Activated CD4-positive, alpha-beta T cell treated with anti-CD3 and anti-CD28 coated beads for 4 hours (primary cell): ENCODE measurements at regions not wholly inside any gene's neighbourhood (a gene's known extent, or its start where the extent isn't known, plus 50 kb on each side); places are given as distances from the start of the nearest gene placed in this dataset.
"Not testable (repeated sequence)": the region's sequence is repeated elsewhere in the genome, so short reads cannot be mapped to it uniquely, and the experiment has no call there.

Experiments used
- DNase-seq, 2 donors: peaks; one replicate each; pipeline ENCODE4 v3.0.0-alpha.2; 2020

- DNase-seq: not testable (repeated sequence)
These were observed 55.3 kb downstream of the BBS10 start for GRCh38 chr12:76292891-76293290.

GRCh38 chr12:76292305-76292704 lies 55.9 kb downstream of the BBS10 start:
- not testable (repeated sequence) for DNase-seq

GRCh38 chr12:76290963-76291859 lies 57.0 kb downstream of the BBS10 start:
- DNase-seq: no peak

GRCh38 chr12:76288218-76288617 lies 60.0 kb downstream of the BBS10 start:
- no peak for DNase-seq

GRCh38 chr12:76284816-76285750 lies 63.1 kb downstream of the BBS10 start:
- DNase-seq: no peak

GRCh38 chr12:76282744-76283143 lies 65.5 kb downstream of the BBS10 start:
- no peak for DNase-seq

- no peak for DNase-seq
These were observed 70.7 kb downstream of the BBS10 start for GRCh38 chr12:76277480-76277879.

GRCh38 chr12:76276499-76277151 lies 71.6 kb downstream of the BBS10 start:
- DNase-seq: no peak

GRCh38 chr12:76275511-76276093 lies 72.6 kb downstream of the BBS10 start:
- no peak for DNase-seq

GRCh38 chr12:76274420-76275083 lies 73.7 kb downstream of the BBS10 start:
- DNase-seq: no peak

- no peak for DNase-seq
These were observed 75.9 kb downstream of the BBS10 start for GRCh38 chr12:76272287-76272686.

- no peak for DNase-seq
These were observed 77.4 kb downstream of the BBS10 start for GRCh38 chr12:76270657-76271358.

- no peak for DNase-seq
These were observed 79.9 kb downstream of the BBS10 start for GRCh38 chr12:76268267-76268666.

- no peak for DNase-seq
These were observed 81.4 kb downstream of the BBS10 start for GRCh38 chr12:76266797-76267196.

GRCh38 chr12:76265424-76266180 lies 82.6 kb downstream of the BBS10 start:
- DNase-seq: no peak

GRCh38 chr12:76264611-76265012 lies 83.6 kb downstream of the BBS10 start:
- DNase-seq: no peak

GRCh38 chr12:76263696-76264095 lies 84.5 kb downstream of the BBS10 start:
- DNase-seq: no peak

GRCh38 chr12:76260390-76260748 lies 87.8 kb downstream of the BBS10 start:
- no peak for DNase-seq

GRCh38 chr12:76259660-76260389 lies 88.4 kb downstream of the BBS10 start:
- no peak for DNase-seq

- DNase-seq: no peak
These were observed 89.1 kb downstream of the BBS10 start for GRCh38 chr12:76259106-76259505.
